Left ventricle myocardium inferior (tissue), 1 donor: ENCODE measurements at regions not wholly inside any gene's neighbourhood (a gene's known extent, or its start where the extent isn't known, plus 50 kb on each side); places are given as distances from the start of the nearest gene placed in this dataset.

Source experiments
- DNase-seq: peaks from one replicate; pipeline ENCODE4 v3.0.0-alpha.2; 2020
- H3K27ac ChIP-seq: fragments of 200-600 bp; replicated peaks from 2 replicates; pipeline ENCODE4 v1.8.0; 2021
- H3K27me3 ChIP-seq: fragments of 200-600 bp; 2 replicates; pipeline ENCODE4 v1.8.0; 2021; ENCODE audit warnings: low read depth
- H3K36me3 ChIP-seq: fragments of 200-600 bp; 2 replicates; pipeline ENCODE4 v1.8.0; 2021
- H3K4me1 ChIP-seq: fragments of 200-600 bp; 2 replicates; pipeline ENCODE4 v1.8.0; 2021
- H3K4me3 ChIP-seq: fragments of 200-600 bp; 2 replicates; pipeline ENCODE4 v1.8.0; 2021; ENCODE audit warnings: mild to moderate bottlenecking, moderate library complexity
- H3K9me3 ChIP-seq: fragments of 200-600 bp; replicated peaks from 2 replicates; pipeline ENCODE4 v1.8.0; 2021
- CTCF ChIP-seq: fragments of 200-600 bp; IDR thresholded peaks from 2 replicates; pipeline ENCODE4 v1.8.0; 2021; ENCODE audit warnings: antibody characterized with exemption, mild to moderate bottlenecking, borderline replicate concordance
- intact Hi-C: fragments of 100-400 bp; cut with micrococcal nuclease; formaldehyde crosslinking; loops from one replicate; pipeline ENCODE4 v1.11.0; 2022
- donor health status: DM: no; HTN: yes; CAD: no; lungs with severe emphysema.

GRCh38 chr17:69919789-69920188 is 155.2 kb upstream of the KCNJ16 start:
- Histone ChIP-seq H3K4me1 (no peaks in the 10 kb centered on the region), H3K27ac (no peak overlapping the region), H3K4me3 (no peak overlapping the region), H3K27me3 (no peaks in the 10 kb centered on the region), H3K9me3 (peaks cover 5% of the 10 kb centered on the region), H3K36me3 (no peaks in the 10 kb centered on the region)
- intact Hi-C loops = no loop called here
- no peak for DNase-seq
- no peak for TF ChIP-seq CTCF

GRCh38 chr17:69921046-69921445 is 154.0 kb upstream of the KCNJ16 start:
- peaks cover 5% of the 10 kb centered on the region for H3K9me3 ChIP-seq
- no peaks in the 10 kb centered on the region for H3K4me1 ChIP-seq
- intact Hi-C loops = no loop called here
- no peak for TF ChIP-seq CTCF
- no peak overlapping the region for H3K27ac ChIP-seq
- no peaks in the 10 kb centered on the region for H3K36me3 ChIP-seq
- H3K4me3 ChIP-seq = no peak overlapping the region
- no peaks in the 10 kb centered on the region for H3K27me3 ChIP-seq
- DNase-seq = no peak

- Histone ChIP-seq H3K36me3 (no peaks in the 10 kb centered on the region), H3K9me3 (peaks cover 8% of the 10 kb centered on the region), H3K4me1 (no peaks in the 10 kb centered on the region), H3K27me3 (no peaks in the 10 kb centered on the region), H3K27ac (no peak overlapping the region), H3K4me3 (no peak overlapping the region)
- no peak for DNase-seq
- intact Hi-C loops = no loop called here
- no peak for TF ChIP-seq CTCF
Observed at GRCh38 chr17:69928611-69929010, 146.4 kb upstream of the KCNJ16 start.

- no peak overlapping the region for H3K27ac ChIP-seq
- intact Hi-C loops = no loop called here
- no peak for DNase-seq
- no peak for TF ChIP-seq CTCF
- H3K9me3 ChIP-seq = no peaks in the 10 kb centered on the region
- no peaks in the 10 kb centered on the region for H3K27me3 ChIP-seq
- H3K4me1 ChIP-seq = no peaks in the 10 kb centered on the region
- no peaks in the 10 kb centered on the region for H3K36me3 ChIP-seq
- H3K4me3 ChIP-seq = no peak overlapping the region
Observed at GRCh38 chr17:69936996-69937395, 138.0 kb upstream of the KCNJ16 start.

- DNase-seq = no peak
- no peak overlapping the region for H3K27ac ChIP-seq
- intact Hi-C loops = no loop called here
- H3K9me3 ChIP-seq = no peaks in the 10 kb centered on the region
- H3K4me1 ChIP-seq = peaks cover 15% of the 10 kb centered on the region
- no peaks in the 10 kb centered on the region for H3K36me3 ChIP-seq
- H3K4me3 ChIP-seq = no peak overlapping the region
- no peaks in the 10 kb centered on the region for H3K27me3 ChIP-seq
- TF ChIP-seq CTCF = no peak
Observed at GRCh38 chr17:69943058-69943457, 132.0 kb upstream of the KCNJ16 start.

GRCh38 chr17:69944406-69944805 is 130.6 kb upstream of the KCNJ16 start:
- no peak overlapping the region for H3K4me3 ChIP-seq

More at GRCh38 chr17:69944406-69944805, 130.6 kb upstream of the KCNJ16 start:
- Histone ChIP-seq H3K27ac (no peak overlapping the region), H3K4me1 (peaks cover 15% of the 10 kb centered on the region), H3K27me3 (no peaks in the 10 kb centered on the region), H3K36me3 (no peaks in the 10 kb centered on the region), H3K9me3 (no peaks in the 10 kb centered on the region)
- TF ChIP-seq CTCF = no peak
- intact Hi-C loops = no loop called here
- no peak for DNase-seq
